ENCODE measurements at regions not wholly inside any gene's neighbourhood (a gene's known extent, or its start where the extent isn't known, plus 50 kb on each side); places are given as distances from the start of the nearest gene placed in this dataset.

DNA sequence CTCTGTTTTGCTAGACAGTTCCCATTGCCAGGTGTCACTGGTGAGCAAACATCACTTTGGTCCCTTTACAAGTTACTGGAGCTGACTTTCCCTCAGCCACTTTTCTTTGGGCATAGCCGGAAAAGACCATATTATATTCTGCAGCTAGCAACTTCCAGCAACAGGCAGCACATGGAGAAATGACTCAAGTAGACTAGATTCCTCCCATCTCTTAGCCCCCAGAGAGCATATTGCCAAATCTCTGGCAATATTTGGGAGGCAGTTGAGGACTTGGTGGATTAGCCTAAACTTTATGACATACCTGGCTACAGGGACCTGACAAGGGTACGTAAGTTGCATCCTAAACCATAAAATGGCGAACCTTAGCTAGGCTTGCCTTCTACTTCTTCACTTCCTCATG is 204.7 kb upstream of the MPDZ start:
- TF ChIP-seq NR1H2 (CRISPR knock-in tag; IDR thresholded peaks at IDR 0.05; ENCODE audit: borderline replicate concordance, low read depth) (no peak), USF2 (IDR thresholded peaks at IDR 0.05; ENCODE audit: low read depth, low read length) (no peak), USF2 (CRISPR knock-in tag; IDR thresholded peaks at IDR 0.05; ENCODE audit: borderline replicate concordance) (no peak), SAP130 (CRISPR knock-in tag; IDR thresholded peaks at IDR 0.05; ENCODE audit: low read depth) (no peak), SP2 (CRISPR knock-in tag; IDR thresholded peaks at IDR 0.05) (no peak), ZBED4 (CRISPR knock-in tag; IDR thresholded peaks at IDR 0.05; ENCODE audit: borderline replicate concordance) (no peak)
- TF ChIP-seq, protein P1, sequence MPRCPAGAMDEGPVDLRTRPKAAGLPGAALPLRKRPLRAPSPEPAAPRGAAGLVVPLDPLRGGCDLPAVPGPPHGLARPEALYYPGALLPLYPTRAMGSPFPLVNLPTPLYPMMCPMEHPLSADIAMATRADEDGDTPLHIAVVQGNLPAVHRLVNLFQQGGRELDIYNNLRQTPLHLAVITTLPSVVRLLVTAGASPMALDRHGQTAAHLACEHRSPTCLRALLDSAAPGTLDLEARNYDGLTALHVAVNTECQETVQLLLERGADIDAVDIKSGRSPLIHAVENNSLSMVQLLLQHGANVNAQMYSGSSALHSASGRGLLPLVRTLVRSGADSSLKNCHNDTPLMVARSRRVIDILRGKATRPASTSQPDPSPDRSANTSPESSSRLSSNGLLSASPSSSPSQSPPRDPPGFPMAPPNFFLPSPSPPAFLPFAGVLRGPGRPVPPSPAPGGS (CRISPR knock-in tag; IDR thresholded peaks at IDR 0.05), result no peak
